ENCODE measurements at regions not wholly inside any gene's neighbourhood (a gene's known extent, or its start where the extent isn't known, plus 50 kb on each side); places are given as distances from the start of the nearest gene placed in this dataset.

DNA sequence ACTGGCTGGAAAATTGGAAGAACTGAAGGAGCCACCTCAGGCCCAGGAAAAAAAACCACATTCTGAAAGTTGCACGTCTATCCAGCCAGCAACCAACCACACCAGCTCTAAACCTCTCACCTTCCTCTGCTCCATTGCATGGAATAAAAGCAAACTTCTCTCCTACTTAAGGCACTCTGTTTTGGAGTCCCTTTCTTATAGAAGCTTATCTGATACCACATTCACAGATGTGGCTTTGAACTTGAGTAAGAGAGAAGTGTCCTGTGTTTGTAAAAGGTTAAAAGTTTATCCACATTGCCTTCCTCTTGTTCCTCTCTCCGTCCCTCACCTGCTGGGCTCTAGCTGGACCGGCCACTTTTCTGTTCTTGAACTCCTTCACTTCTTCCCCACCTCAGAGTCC lies 99.6 kb upstream of the PLXNC1 start:
- Mint-ChIP-seq H3K4me3 (ENCODE audit: unreplicated experiment) (no peak overlapping the region), H3K27ac (ENCODE audit: unreplicated experiment) (no peak overlapping the region), H3K36me3 (ENCODE audit: unreplicated experiment) (peaks cover 5% of the 10 kb centered on the region), H3K27me3 (ENCODE audit: unreplicated experiment) (no peaks in the 10 kb centered on the region), H3K9me3 (ENCODE audit: unreplicated experiment) (no peaks in the 10 kb centered on the region), H3K4me1 (ENCODE audit: low read depth, unreplicated experiment) (peaks cover 4% of the 10 kb centered on the region)
- no peak for DNase-seq
- TF ChIP-seq, protein P1, sequence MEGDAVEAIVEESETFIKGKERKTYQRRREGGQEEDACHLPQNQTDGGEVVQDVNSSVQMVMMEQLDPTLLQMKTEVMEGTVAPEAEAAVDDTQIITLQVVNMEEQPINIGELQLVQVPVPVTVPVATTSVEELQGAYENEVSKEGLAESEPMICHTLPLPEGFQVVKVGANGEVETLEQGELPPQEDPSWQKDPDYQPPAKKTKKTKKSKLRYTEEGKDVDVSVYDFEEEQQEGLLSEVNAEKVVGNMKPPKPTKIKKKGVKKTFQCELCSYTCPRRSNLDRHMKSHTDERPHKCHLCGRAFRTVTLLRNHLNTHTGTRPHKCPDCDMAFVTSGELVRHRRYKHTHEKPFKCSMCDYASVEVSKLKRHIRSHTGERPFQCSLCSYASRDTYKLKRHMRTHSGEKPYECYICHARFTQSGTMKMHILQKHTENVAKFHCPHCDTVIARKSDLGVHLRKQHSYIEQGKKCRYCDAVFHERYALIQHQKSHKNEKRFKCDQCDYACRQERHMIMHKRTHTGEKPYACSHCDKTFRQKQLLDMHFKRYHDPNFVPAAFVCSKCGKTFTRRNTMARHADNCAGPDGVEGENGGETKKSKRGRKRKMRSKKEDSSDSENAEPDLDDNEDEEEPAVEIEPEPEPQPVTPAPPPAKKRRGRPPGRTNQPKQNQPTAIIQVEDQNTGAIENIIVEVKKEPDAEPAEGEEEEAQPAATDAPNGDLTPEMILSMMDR (IDR thresholded peaks at IDR 0.05; ENCODE audit: partially characterized antibody, unreplicated experiment), result no peak

DNA sequence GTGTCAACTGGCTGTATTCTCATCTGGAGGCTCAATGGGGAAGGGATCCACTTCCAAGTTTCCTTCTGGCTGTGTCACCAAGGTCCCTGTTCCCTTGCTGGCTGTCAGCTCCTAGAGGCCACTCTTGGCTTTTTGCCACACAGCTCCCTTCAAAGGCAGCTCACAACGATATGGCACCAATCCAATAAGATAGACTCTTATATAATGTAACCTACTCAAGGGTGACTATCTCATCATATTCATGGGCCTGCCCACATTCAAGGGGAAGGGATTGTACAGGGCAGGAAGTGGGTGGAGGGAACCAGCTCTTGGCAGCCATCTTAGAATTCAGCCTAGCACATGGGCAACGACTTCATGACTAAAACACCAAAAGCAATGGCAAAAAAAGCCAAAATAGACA lies 98.7 kb upstream of the PLXNC1 start:
- no peaks in the 10 kb centered on the region for H3K9me3 Mint-ChIP-seq (ENCODE audit: unreplicated experiment)
- no peak for DNase-seq
- no peaks in the 10 kb centered on the region for H3K27me3 Mint-ChIP-seq (ENCODE audit: unreplicated experiment)
- peaks cover 5% of the 10 kb centered on the region for H3K36me3 Mint-ChIP-seq (ENCODE audit: unreplicated experiment)
- H3K4me3 Mint-ChIP-seq (ENCODE audit: unreplicated experiment), result no peak overlapping the region
- H3K4me1 Mint-ChIP-seq (ENCODE audit: low read depth, unreplicated experiment), result peaks cover 4% of the 10 kb centered on the region
- TF ChIP-seq, protein P1 (IDR thresholded peaks at IDR 0.05; ENCODE audit: partially characterized antibody, unreplicated experiment), result no peak
- H3K27ac Mint-ChIP-seq (ENCODE audit: unreplicated experiment), result no peak overlapping the region

DNA sequence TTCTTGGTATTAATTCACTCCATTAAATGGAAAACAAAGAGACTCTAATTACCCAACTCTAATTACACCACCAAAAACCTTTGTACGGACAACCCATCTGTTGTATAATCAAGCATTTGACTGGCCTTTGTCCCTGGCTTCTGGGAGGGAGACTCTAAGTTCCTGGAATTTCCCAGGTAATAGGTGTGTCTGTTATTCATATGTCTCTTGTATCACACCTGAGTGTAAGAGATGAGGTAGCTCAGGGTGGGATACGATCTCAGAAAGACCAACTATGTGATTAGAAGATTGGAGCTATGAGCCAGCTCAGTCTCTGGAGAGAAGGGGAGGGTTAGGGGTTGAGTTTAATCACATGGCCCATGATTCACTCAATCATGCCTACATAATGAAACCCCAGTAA lies 94.7 kb upstream of the PLXNC1 start:
- TF ChIP-seq, protein P1 (IDR thresholded peaks at IDR 0.05; ENCODE audit: partially characterized antibody, unreplicated experiment), result no peak
- Mint-ChIP-seq H3K4me3 (ENCODE audit: unreplicated experiment) (no peak overlapping the region), H3K4me1 (ENCODE audit: low read depth, unreplicated experiment) (no peaks in the 10 kb centered on the region), H3K36me3 (ENCODE audit: unreplicated experiment) (peaks cover 5% of the 10 kb centered on the region), H3K27ac (ENCODE audit: unreplicated experiment) (no peak overlapping the region), H3K9me3 (ENCODE audit: unreplicated experiment) (no peaks in the 10 kb centered on the region), H3K27me3 (ENCODE audit: unreplicated experiment) (no peaks in the 10 kb centered on the region)
- DNase-seq, result no peak

DNA sequence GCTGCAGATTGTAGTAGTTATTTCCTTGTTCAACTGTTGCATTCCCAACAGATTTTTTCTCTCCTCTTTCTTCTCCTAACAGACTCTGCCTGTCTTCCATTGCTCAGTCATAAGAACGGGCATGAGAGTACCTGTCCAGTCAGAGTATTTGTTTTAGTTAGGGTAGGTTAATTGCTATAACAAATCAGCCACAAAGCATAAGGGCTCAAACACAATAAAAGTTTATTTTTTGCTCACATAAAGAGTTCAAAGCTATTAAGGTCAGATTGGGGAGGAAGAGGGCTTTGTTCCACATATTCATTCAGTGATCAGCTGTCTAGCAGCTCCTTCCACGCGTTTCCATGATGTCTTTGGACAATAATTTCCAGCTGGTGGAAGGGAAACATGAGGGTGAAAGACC lies 92.8 kb upstream of the PLXNC1 start:
- H3K36me3 Mint-ChIP-seq (ENCODE audit: unreplicated experiment), result peaks cover 5% of the 10 kb centered on the region
- DNase-seq, result no peak
- H3K27me3 Mint-ChIP-seq (ENCODE audit: unreplicated experiment), result peaks cover 1% of the 10 kb centered on the region
- no peaks in the 10 kb centered on the region for H3K4me1 Mint-ChIP-seq (ENCODE audit: low read depth, unreplicated experiment)
- H3K9me3 Mint-ChIP-seq (ENCODE audit: unreplicated experiment), result no peaks in the 10 kb centered on the region
- TF ChIP-seq, protein P1 (IDR thresholded peaks at IDR 0.05; ENCODE audit: partially characterized antibody, unreplicated experiment), result no peak
- H3K4me3 Mint-ChIP-seq (ENCODE audit: unreplicated experiment), result no peak overlapping the region
- no peak overlapping the region for H3K27ac Mint-ChIP-seq (ENCODE audit: unreplicated experiment)

DNA sequence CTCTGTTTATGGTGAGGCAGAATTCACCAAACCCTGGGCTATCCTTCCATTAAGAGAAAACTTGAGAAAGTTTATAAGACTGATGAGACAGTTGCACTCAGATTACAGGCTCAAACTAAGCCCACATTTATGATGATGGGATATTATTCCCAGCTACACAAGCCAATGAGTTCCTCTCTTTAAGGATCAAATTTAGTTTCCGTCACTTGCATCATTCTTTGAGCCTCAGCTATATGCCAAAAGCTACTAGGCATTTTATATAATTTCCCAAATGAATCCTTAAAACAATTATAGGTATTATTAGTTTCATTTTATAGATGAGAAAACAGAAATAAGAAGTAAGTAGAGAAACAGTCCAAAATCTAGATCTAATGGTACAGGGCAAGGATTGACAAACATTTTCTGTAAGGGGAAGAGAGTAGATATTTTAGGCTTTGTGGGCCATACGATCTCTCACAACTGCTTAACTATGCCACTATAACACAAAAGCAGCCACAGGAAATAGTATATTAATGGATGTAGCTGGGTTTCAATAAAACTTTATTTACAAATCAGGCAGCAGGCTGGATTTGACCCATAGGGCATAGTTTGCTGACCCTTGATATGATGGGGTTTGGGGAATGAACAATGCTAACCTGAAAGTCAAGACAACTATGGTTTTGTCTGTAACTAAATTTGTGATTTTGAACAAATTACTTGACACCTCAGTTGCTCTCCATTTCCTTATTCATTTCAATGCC lies 91.8 kb upstream of the PLXNC1 start:
- Mint-ChIP-seq H3K4me3 (ENCODE audit: unreplicated experiment) (no peak overlapping the region), H3K36me3 (ENCODE audit: unreplicated experiment) (peaks cover 2% of the 10 kb centered on the region), H3K4me1 (ENCODE audit: low read depth, unreplicated experiment) (no peaks in the 10 kb centered on the region), H3K9me3 (ENCODE audit: unreplicated experiment) (no peaks in the 10 kb centered on the region), H3K27ac (ENCODE audit: unreplicated experiment) (no peak overlapping the region), H3K27me3 (ENCODE audit: unreplicated experiment) (peaks cover 1% of the 10 kb centered on the region)
- DNase-seq, result no peak
- TF ChIP-seq, protein P1 (IDR thresholded peaks at IDR 0.05; ENCODE audit: partially characterized antibody, unreplicated experiment), result no peak

Measured in glutamatergic neuron (in vitro differentiated cells).